ENCODE measurements at regions not wholly inside any gene's neighbourhood (a gene's known extent, or its start where the extent isn't known, plus 50 kb on each side); places are given as distances from the start of the nearest gene placed in this dataset.

DNA sequence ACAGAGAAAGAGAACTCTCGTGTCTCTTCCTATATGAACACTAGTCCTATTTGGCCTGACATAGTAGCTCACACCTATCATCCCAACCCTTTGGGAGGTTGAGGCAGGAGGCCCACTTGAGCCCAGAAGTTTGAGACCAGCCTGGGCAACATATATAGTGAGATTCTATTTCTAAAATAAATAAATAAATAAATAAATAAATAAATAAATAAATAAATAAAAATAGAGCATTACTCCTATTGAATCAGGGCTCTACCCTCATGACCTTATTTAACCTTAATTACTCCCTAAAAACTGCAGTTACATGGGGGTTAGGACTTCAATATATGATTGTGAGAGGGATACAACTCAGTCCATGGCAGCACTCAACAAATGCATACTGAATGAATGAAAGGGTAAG is 61.2 kb upstream of the GSC start:
- H3K27ac ChIP-seq: no peak overlapping the region
- no peaks in the 10 kb centered on the region for H3K36me3 ChIP-seq
- no peak for DNase-seq
- no peaks in the 10 kb centered on the region for H3K27me3 ChIP-seq
- WGBS (ENCODE audit: insufficient coverage, low coverage, low lambda C conversion rate, missing lambda C conversion rate): 50% methylated on average over 1 of the region's 1 CpG
- intact Hi-C loops (cut with DNase I): no loop called here
- H3K4me3 ChIP-seq: no peak overlapping the region
- no peak for ATAC-seq
- no peak for TF ChIP-seq POLR2A (IDR thresholded peaks at IDR 0.05)
- TF ChIP-seq, protein P1, sequence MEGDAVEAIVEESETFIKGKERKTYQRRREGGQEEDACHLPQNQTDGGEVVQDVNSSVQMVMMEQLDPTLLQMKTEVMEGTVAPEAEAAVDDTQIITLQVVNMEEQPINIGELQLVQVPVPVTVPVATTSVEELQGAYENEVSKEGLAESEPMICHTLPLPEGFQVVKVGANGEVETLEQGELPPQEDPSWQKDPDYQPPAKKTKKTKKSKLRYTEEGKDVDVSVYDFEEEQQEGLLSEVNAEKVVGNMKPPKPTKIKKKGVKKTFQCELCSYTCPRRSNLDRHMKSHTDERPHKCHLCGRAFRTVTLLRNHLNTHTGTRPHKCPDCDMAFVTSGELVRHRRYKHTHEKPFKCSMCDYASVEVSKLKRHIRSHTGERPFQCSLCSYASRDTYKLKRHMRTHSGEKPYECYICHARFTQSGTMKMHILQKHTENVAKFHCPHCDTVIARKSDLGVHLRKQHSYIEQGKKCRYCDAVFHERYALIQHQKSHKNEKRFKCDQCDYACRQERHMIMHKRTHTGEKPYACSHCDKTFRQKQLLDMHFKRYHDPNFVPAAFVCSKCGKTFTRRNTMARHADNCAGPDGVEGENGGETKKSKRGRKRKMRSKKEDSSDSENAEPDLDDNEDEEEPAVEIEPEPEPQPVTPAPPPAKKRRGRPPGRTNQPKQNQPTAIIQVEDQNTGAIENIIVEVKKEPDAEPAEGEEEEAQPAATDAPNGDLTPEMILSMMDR (IDR thresholded peaks at IDR 0.05): no peak
- H3K4me1 ChIP-seq: no peaks in the 10 kb centered on the region
- H3K9me3 ChIP-seq: no peaks in the 10 kb centered on the region

DNA sequence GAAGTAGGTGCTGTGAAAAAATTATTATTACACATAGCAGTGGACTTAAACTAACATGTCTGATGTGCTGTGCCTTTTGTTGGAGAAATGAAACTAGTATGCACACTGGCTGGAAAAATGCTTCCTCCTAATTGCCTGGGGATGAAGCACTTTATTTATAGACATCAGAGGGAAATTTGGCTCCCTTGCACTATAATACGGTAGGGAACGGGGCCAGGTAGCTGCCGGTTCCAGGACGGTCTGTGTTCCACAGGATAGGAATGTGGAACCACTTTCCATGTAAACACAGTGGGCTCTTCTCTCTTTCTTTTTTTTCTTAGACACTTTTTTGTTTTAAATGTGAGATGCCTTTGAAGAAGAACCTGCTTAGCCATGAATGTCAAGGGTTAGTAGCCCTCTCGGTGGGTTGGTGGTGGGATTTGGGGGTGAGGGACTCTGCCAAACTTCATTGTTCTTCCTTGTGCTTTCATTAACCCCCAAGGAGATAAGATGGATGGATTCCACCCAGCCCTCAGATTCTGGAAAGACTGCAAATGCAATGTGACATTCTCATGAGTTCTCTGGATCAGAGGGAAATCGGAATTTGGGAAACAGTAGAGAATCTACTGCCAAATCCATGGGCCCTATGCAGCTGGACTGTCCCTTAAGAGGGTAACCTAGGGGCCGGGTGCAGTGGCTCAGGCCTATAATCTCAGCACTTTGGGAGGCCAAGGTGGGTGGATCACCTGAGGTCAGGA is 58.0 kb upstream of the GSC start:
- DNase-seq: no peak
- no peaks in the 10 kb centered on the region for H3K4me1 ChIP-seq
- intact Hi-C loops (cut with DNase I): no loop called here
- no peaks in the 10 kb centered on the region for H3K9me3 ChIP-seq
- H3K27ac ChIP-seq: no peak overlapping the region
- H3K27me3 ChIP-seq: no peaks in the 10 kb centered on the region
- H3K4me3 ChIP-seq: no peak overlapping the region
- TF ChIP-seq, protein P1 (IDR thresholded peaks at IDR 0.05): no peak
- TF ChIP-seq POLR2A (IDR thresholded peaks at IDR 0.05): no peak
- ATAC-seq: no peak
- WGBS (ENCODE audit: insufficient coverage, low coverage, low lambda C conversion rate, missing lambda C conversion rate): 62% methylated on average over 7 of the region's 7 CpGs
- H3K36me3 ChIP-seq: no peaks in the 10 kb centered on the region

DNA sequence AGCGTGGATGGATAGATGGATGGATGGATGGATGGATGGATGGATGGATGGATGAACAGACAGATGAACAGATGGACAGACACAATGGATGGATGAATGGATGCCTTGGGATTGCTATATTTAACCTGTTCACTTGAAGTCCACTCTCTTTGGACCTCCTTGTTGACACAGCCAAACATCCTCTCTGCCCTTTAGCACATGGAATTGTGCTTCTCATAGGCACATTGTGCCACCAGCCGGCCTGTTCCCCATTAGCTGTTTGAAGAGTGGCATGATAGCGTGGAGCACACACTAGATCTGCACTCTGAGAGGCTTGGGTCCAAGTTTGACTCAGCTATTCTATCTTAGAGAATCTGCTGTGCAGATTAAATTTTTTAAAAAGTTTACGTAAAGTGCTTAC is 56.9 kb upstream of the GSC start:
- WGBS (ENCODE audit: insufficient coverage, low coverage, low lambda C conversion rate, missing lambda C conversion rate): 68% methylated on average over 3 of the region's 4 CpGs
- Histone ChIP-seq H3K4me1 (no peaks in the 10 kb centered on the region), H3K4me3 (no peak overlapping the region), H3K27me3 (no peaks in the 10 kb centered on the region), H3K9me3 (no peaks in the 10 kb centered on the region), H3K27ac (no peak overlapping the region), H3K36me3 (no peaks in the 10 kb centered on the region)
- DNase-seq (no peak), ATAC-seq (no peak)
- intact Hi-C loops (cut with DNase I): no loop called here
- TF ChIP-seq, protein P1 (IDR thresholded peaks at IDR 0.05): no peak
- no peak for TF ChIP-seq POLR2A (IDR thresholded peaks at IDR 0.05)

DNA sequence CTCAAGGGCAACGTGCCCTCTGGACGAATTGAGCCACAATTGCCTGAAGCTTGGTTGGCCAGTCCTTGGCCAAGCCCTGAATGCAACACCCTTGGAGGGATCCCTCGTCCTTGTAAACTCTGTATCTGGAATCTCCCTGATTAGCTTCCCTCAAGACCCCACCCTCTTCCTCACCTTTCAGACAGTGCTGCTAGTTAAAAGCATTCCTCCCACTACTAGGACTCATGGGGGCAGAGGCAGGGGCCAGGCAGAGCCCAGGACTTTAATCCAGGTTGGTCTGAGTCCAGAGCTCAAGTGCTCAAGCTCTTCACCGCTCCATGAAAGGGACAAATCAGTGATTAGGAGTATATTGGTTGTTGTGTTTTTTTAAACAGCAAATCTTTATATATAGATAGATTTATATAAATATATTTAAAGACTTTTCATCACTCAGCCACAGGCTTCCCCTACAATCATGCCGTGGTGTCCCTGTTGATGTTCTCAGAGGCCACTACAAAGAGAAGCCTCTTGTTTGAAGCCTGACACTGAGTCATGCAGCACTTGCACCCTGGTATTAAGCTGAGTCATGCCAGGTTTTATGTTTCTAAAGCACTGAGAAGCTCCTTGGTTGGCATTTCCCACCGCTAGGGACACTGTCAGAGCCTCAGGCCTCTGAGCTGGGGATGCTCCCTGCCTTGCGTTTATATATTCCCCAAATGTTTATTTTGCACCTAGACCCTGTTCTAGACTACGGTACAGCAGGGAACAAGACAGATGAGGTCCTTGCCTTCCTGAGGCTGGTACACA is 53.8 kb upstream of the GSC start:
- ATAC-seq (no peak), DNase-seq (no peak)
- intact Hi-C loops (cut with DNase I): no loop called here
- Histone ChIP-seq H3K27me3 (no peaks in the 10 kb centered on the region), H3K36me3 (no peaks in the 10 kb centered on the region), H3K9me3 (no peaks in the 10 kb centered on the region), H3K27ac (no peak overlapping the region), H3K4me1 (no peaks in the 10 kb centered on the region), H3K4me3 (no peak overlapping the region)
- 45% methylated on average over 8 of the region's 8 CpGs for WGBS (ENCODE audit: insufficient coverage, low coverage, low lambda C conversion rate, missing lambda C conversion rate)
- TF ChIP-seq POLR2A (IDR thresholded peaks at IDR 0.05): no peak
- TF ChIP-seq, protein P1 (IDR thresholded peaks at IDR 0.05): no peak

Data from right lobe of liver (tissue), 6 donors.